Panc1 (cell line): ENCODE measurements at regions not wholly inside any gene's neighbourhood (a gene's known extent, or its start where the extent isn't known, plus 50 kb on each side); places are given as distances from the start of the nearest gene placed in this dataset.

ENCODE experiments used
- CTCF ChIP-seq: fragments of 450-650 bp; IDR thresholded peaks from 2 replicates; pipeline ENCODE4 v1.5.1; 2017; ENCODE audit warnings: mild to moderate bottlenecking
- POLR2AphosphoS5 ChIP-seq: IDR thresholded peaks from 2 replicates; pipeline ENCODE4 v1.6.1; 2012; ENCODE audit warnings: mild to moderate bottlenecking, low read depth, low read length, moderate library complexity
- SIN3A ChIP-seq: IDR thresholded peaks from 2 replicates; pipeline ENCODE4 v1.6.1; 2012; ENCODE audit warnings: low read depth, mild to moderate bottlenecking, low read length, moderate library complexity, borderline replicate concordance; ENCODE audit not compliant: insufficient read depth
- TCF7L2 ChIP-seq: IDR thresholded peaks from 2 replicates; pipeline ENCODE4 v1.6.1; 2011; ENCODE audit warnings: mild to moderate bottlenecking, low read depth, low read length, inconsistent platforms

- TF ChIP-seq CTCF, result no peak
- no peak for TF ChIP-seq TCF7L2
- TF ChIP-seq POLR2AphosphoS5, result no peak
- TF ChIP-seq SIN3A, result no peak
These were observed 864.0 kb downstream of the PLA2G4A start for GRCh38 chr1:187692799-187693198.
